H4 (cell line): ENCODE measurements at regions not wholly inside any gene's neighbourhood (a gene's known extent, or its start where the extent isn't known, plus 50 kb on each side); places are given as distances from the start of the nearest gene placed in this dataset.

Experiments
- DNase-seq: peaks from one replicate; pipeline ENCODE4 v3.0.0-alpha.2; 2015; ENCODE audit warnings: low spot score

DNA sequence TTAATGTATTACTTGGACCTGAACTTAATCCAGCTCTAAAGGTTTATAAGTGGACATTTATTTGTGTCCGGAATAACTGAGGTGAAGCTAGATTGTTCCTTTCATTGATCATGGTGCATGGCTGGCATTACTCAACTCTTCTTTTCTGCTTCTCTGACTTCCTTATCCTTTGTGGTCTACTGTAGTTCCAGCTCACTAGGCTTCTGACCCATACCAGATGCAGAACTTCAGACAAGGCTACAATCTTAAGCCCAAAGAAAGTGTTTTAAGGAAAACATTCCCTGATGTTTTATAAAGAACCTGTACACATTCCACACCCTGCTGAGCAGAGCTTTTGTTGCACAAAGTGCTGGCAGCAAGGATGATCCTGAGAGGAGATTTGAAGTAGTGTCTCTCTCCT is 250.8 kb upstream of the TGFBR2 start:
- no peak for DNase-seq

DNA sequence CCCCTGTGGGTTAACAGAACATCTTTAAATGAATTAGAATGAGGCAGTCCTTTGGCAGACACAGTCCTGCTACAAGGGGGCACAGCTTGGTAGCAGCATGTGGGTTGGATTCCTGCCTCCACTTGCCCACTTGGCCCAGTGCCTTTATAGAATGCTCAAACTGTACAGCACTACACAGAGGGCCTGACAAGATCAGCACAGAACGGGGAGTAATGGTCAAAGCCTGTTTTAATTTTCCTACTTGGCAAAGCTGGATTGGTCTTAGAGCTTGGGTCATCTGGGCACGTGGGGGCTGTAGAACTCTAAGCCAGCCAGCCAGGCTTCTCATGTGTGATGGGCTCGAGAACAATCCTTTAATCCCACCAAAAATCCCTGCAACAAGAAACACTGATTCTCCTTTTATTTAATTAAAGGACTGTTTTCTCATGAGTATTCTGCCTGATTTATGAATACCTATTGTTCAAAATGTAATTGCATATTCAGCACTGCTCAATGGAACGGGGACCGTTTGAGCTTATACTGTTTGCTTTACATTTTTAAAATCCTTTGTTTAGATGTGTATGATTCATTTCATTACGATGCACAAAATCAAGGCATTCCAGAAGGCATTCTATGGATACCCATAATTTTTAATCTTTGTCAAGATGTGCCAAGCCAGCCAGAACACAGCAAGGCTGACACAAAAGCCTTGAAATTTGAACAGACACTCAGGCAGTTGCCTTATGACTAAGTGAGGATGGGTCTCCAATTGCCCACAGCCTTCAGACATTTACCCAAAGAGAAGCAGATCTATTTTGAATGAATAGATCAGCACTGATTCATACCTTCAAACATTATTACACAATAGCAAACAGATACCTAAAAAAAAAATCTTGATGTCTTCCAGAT is 249.3 kb upstream of the TGFBR2 start:
- no peak for DNase-seq

DNA sequence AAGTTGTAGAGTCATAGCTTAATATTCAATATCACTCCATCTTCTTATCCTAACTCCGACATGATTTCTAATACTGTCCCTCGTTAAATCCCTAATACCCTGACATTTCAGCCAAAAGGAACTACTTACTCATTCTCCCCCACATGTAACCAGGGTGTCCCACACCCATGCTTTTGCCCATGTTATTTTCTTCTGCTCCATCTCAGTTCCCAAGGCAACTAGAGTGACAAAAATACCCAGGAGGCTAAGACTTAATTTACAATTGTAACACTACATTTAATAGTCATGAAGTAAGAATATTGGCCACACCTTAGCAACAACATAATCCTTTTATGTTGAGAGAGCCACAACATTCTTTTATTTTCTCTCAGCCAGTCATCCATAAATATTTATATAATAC is 248.5 kb upstream of the TGFBR2 start:
- no peak for DNase-seq

DNA sequence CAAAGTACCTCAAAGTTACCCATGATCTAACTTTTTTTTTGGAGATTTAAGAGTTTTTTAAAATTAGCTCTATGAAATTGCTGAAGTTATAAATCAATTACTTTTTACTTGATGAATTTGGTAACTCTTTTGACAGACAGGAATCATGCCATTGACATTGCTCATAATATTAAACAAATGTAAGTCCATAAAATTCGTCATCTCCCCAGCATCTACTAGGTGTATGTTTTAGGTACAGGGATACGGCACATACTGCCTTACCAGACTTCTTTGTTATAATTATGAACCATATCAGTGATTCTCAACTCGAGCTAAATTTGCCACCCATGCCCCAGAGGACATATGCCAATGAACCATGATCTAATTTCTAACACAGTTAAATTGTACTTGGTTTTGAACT is 247.5 kb upstream of the TGFBR2 start:
- no peak for DNase-seq

- no peak for DNase-seq
Observed at GRCh38 chr3:30368978-30369377, 237.4 kb upstream of the TGFBR2 start.

GRCh38 chr3:30370681-30371271 is 235.6 kb upstream of the TGFBR2 start:
- no peak for DNase-seq

DNA sequence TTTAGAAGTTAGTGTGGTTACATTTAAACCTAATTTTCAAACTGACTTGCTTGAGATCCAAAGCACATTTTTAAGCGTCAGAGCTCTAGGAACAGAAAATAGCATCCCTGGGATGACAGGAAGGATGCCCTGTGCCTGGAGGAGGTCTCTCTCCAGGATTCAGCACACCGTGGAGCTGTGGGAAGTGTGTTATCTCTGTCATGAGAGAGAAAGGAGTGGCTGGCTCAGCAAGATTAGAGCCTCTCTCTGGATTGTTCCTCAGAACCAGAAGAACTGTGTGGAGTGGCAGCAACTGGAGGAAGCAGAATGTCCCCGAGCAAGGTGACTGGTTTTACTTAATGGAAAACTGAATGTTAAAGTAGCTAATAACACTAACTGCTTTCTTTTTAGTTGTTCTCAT is 233.6 kb upstream of the TGFBR2 start:
- no peak for DNase-seq

- no peak for DNase-seq
Observed at GRCh38 chr3:30384546-30385072, 221.8 kb upstream of the TGFBR2 start.

DNA sequence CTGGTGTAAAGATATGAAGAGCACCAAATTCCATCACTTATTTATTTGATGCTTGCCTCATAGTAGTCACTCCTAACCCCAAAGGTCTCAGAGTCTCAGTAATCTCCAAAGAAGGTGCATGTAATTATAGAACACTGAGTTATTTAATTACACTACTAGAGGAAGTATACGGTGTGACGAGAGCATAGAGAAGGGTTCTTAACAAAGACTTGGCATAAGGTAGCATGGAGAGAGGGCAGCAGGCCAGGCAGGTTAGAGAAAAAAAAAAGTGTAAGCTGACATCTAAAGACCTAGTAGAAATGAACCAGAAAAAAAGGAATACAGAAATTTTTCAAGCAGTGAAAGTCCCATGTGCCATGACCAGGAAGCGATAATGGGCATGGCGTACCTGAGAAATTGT is 213.3 kb upstream of the TGFBR2 start:
- DNase-seq: no peak

GRCh38 chr3:30397030-30397429 is 209.4 kb upstream of the TGFBR2 start:
- DNase-seq: no peak

DNA sequence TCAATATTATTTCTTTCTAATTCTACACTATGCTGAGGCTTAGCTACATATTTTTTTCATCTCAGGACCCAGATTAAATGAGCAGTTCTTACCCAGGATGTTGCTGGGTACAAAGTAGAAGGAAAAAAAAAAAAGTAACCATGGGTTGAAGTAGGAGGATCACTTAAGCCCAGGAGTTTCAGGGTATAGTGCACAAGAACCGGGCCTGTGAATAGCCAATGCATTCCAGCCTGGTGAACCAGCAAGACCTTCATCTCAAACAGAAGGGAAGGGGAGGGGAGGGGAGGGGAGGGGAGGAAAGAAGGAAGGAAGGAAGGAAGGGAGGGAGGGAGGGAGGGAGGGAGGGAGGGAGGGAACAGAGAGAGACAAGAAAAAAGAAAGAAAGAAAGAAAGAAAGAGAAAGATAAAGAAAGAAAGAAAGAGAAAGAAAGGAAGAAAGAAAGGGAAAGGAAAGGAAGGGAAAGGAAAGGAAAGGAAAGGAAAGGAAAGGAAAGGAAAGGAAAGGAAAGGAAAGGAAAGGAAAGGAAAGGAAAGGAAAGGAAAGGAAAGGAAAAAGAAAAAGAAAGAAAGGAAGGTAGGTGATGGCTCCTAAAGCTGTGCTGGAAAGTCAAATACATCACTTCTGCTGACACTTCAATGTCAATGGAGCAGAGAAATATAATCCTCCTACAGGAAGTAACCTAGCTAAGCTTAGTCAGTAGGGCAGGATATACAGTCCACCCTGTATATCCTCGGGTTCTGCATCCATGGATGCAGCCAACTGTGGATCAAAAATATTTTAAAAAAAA is 206.8 kb upstream of the TGFBR2 start:
- no peak for DNase-seq

- no peak for DNase-seq
Observed at GRCh38 chr3:30400926-30401325, 205.5 kb upstream of the TGFBR2 start.

DNA sequence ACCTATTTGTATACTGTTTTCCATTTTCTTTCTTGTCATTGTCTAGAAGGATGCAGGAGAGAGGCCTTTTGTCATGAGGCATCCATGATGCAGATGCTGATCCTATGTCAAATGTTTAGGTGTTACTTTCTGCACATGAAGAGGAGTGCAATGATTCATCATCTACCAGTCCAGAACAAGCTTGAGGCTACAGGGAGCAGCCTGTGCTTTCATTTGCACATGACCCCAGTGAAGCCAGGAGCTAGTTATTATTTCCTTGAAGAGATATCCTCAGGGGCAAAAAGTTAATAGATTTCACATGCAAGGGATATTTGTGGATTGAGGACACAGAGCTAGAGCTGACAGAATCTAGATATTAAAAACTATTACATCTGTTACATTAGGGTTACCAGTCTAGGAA is 204.4 kb upstream of the TGFBR2 start:
- DNase-seq: no peak

DNA sequence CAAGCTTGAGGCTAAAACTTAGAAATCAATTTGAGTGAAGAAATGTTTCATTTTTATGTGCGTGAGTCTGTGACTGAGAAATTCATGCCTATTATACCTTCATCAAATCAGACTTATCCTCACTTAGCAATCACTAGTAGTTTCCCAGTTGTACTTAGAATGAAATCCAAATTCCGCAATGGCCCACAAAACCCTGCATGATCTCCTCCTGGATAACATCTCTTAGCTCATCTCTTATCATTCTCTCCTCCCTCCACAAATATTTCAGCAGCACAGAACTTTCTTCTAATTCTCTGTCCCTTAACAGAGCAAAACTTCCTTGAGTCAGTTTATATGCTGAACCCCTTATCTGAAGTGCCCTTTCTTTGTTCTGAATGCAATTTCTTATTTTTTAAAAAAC is 198.8 kb upstream of the TGFBR2 start:
- no peak for DNase-seq

GRCh38 chr3:30408105-30408557 is 198.3 kb upstream of the TGFBR2 start:
- no peak for DNase-seq

GRCh38 chr3:30418443-30418842 is 188.0 kb upstream of the TGFBR2 start:
- DNase-seq: no peak

- no peak for DNase-seq
Observed at GRCh38 chr3:30421266-30421665, 185.1 kb upstream of the TGFBR2 start.

GRCh38 chr3:30426293-30426993 is 180.0 kb upstream of the TGFBR2 start:
- DNase-seq: no peak

DNA sequence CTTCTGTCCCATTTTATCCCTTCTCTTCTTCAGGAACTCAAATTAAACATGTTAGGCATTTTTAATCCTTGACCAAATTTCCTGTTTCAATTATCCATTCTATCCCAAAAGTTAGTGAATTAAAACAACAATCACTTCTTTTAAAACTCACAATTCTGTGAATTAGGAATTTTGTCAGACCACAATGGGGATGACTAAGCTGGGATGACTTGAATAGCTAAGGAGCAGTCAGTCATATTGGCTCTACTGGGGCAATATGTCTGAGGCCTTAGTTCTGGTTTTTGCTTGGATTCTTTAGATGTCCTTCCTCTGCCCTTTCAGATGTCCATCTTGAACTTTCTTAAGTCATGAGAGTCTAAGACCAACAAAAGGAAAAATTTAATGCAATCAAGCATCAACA is 178.2 kb upstream of the TGFBR2 start:
- no peak for DNase-seq

- no peak for DNase-seq
Observed at GRCh38 chr3:30435861-30436331, 170.5 kb upstream of the TGFBR2 start.

DNA sequence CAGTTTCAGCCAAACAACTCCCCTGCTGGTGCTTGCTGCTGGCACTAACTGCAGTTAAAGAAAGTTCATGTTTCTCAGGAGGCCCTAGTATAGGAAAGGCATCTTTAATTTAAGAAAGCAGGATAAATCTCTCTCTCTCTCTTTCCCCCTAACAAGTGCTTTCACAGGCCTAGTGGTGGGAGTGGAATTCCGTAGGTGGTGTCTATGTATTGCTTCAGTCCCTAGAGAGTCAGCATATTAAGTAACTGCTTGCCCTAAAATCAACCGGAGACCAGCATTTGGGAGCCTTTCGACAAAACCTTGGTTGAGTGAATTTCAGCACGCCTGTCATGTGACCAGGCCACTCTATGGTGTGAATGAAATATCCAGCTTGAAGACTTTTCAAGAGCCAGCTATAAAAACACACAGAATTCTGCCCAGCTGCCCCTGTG is 169.2 kb upstream of the TGFBR2 start:
- DNase-seq: no peak

- no peak for DNase-seq
Observed at GRCh38 chr3:30438126-30438525, 168.3 kb upstream of the TGFBR2 start.
